ACC112 (cell line): ENCODE measurements at regions not wholly inside any gene's neighbourhood (a gene's known extent, or its start where the extent isn't known, plus 50 kb on each side); places are given as distances from the start of the nearest gene placed in this dataset.
"Not testable (repeated sequence)": the region's sequence is repeated elsewhere in the genome, so short reads cannot be mapped to it uniquely, and the experiment has no call there.

Source experiments
- H2AFZ ChIP-seq: fragments of 200-600 bp; sonication (generic); one replicate; pipeline ENCODE4 v1.6.0; 2017; ENCODE audit warnings: antibody characterized with exemption, low read length; ENCODE audit not compliant: unreplicated experiment
- H3K27ac ChIP-seq: fragments of 200-600 bp; sonication (generic); 2 replicates; pipeline ENCODE4 v1.5.1; 2014; ENCODE audit warnings: low read depth, mild to moderate bottlenecking, antibody characterized with exemption, low read length, moderate library complexity
- H3K27me3 ChIP-seq: fragments of 200-600 bp; sonication (generic); 2 replicates; pipeline ENCODE4 v1.6.1; 2014; ENCODE audit warnings: mild to moderate bottlenecking, antibody characterized with exemption, low read length, moderate library complexity, mixed read lengths; ENCODE audit not compliant: insufficient read depth
- H3K36me3 ChIP-seq: fragments of 200-600 bp; sonication (generic); 2 replicates; pipeline ENCODE4 v1.6.1; 2016; ENCODE audit warnings: mild to moderate bottlenecking, antibody characterized with exemption, low read length, moderate library complexity, mixed read lengths; ENCODE audit not compliant: insufficient read depth
- H3K4me1 ChIP-seq: fragments of 200-600 bp; sonication (generic); one replicate; pipeline ENCODE4 v1.6.1; 2016; ENCODE audit warnings: low read length, mixed read lengths; ENCODE audit not compliant: insufficient read depth, unreplicated experiment, control insufficient read depth
- H3K4me3 ChIP-seq: fragments of 200-600 bp; sonication (generic); 2 replicates; pipeline ENCODE4 v1.5.1; 2014; ENCODE audit warnings: mild to moderate bottlenecking, low read depth, low read length
- H3K79me2 ChIP-seq: fragments of 200-600 bp; sonication (generic); one replicate; pipeline ENCODE4 v1.6.0; 2016; ENCODE audit warnings: low read length; ENCODE audit not compliant: control insufficient read depth, unreplicated experiment, insufficient read depth

GRCh38 chr4:154164931-154165839 lies 326.4 kb downstream of the DCHS2 start:
- Histone ChIP-seq H3K4me1 (peaks cover 28% of the 10 kb centered on the region), H3K79me2 (peaks cover 16% of the 10 kb centered on the region), H3K36me3 (no peaks in the 10 kb centered on the region), H3K4me3 (0 out of 2 replicates have a peak overlapping the region, but pooled peaks have one; percentile 27), H3K27ac (peak overlapping the region; percentile 92), H2AFZ (no peak overlapping the region), H3K27me3 (no peaks in the 10 kb centered on the region)

- Histone ChIP-seq H2AFZ (no peak overlapping the region), H3K4me1 (peaks cover 21% of the 10 kb centered on the region), H3K36me3 (no peaks in the 10 kb centered on the region), H3K27ac (no peak overlapping the region), H3K4me3 (no peak overlapping the region), H3K27me3 (no peaks in the 10 kb centered on the region), H3K79me2 (peaks cover 16% of the 10 kb centered on the region)
These were observed 330.9 kb downstream of the DCHS2 start for GRCh38 chr4:154160519-154161301.

GRCh38 chr4:154158361-154159155 lies 333.0 kb downstream of the DCHS2 start:
- Histone ChIP-seq H2AFZ (no peak overlapping the region), H3K4me3 (no peak overlapping the region), H3K27me3 (no peaks in the 10 kb centered on the region), H3K27ac (no peak overlapping the region), H3K4me1 (no peaks in the 10 kb centered on the region), H3K79me2 (peaks cover 13% of the 10 kb centered on the region), H3K36me3 (no peaks in the 10 kb centered on the region)

- no peak overlapping the region for H3K4me3 ChIP-seq
- no peak overlapping the region for H3K27ac ChIP-seq
- H3K27me3 ChIP-seq = no peaks in the 10 kb centered on the region
- peaks cover 5% of the 10 kb centered on the region for H3K79me2 ChIP-seq
- H3K4me1 ChIP-seq = no peaks in the 10 kb centered on the region
- H3K36me3 ChIP-seq = 0 out of 2 replicates have a peak, but pooled peaks cover 3% of the 10 kb centered on the region
- no peak overlapping the region for H2AFZ ChIP-seq
These were observed 339.1 kb downstream of the DCHS2 start for GRCh38 chr4:154152546-154152945.

- not testable (repeated sequence) for H3K79me2 ChIP-seq, H3K4me3 ChIP-seq, H3K27ac ChIP-seq, H3K27me3 ChIP-seq, H2AFZ ChIP-seq, H3K36me3 ChIP-seq, H3K4me1 ChIP-seq
These were observed 342.4 kb downstream of the DCHS2 start for GRCh38 chr4:154149236-154149635.

GRCh38 chr4:154143720-154144119 lies 347.9 kb downstream of the DCHS2 start:
- Histone ChIP-seq H3K27ac (no peak overlapping the region), H3K27me3 (no peaks in the 10 kb centered on the region), H3K36me3 (no peaks in the 10 kb centered on the region), H3K4me1 (no peaks in the 10 kb centered on the region), H2AFZ (no peak overlapping the region), H3K79me2 (no peaks in the 10 kb centered on the region), H3K4me3 (no peak overlapping the region)

GRCh38 chr4:154142664-154143063 lies 348.9 kb downstream of the DCHS2 start:
- Histone ChIP-seq H3K27ac (no peak overlapping the region), H3K4me3 (no peak overlapping the region), H3K27me3 (no peaks in the 10 kb centered on the region), H2AFZ (no peak overlapping the region), H3K4me1 (no peaks in the 10 kb centered on the region), H3K36me3 (no peaks in the 10 kb centered on the region), H3K79me2 (no peaks in the 10 kb centered on the region)

GRCh38 chr4:154140869-154141268 lies 350.7 kb downstream of the DCHS2 start:
- Histone ChIP-seq H3K4me1 (no peaks in the 10 kb centered on the region), H3K36me3 (no peaks in the 10 kb centered on the region), H2AFZ (no peak overlapping the region), H3K79me2 (no peaks in the 10 kb centered on the region), H3K27me3 (no peaks in the 10 kb centered on the region), H3K27ac (no peak overlapping the region), H3K4me3 (no peak overlapping the region)

- H3K4me3 ChIP-seq = no peak overlapping the region
These were observed 348.5 kb upstream of the SFRP2 start for GRCh38 chr4:154137320-154137905.

GRCh38 chr4:154135576-154135975 lies 346.7 kb upstream of the SFRP2 start:
- Histone ChIP-seq H3K4me1 (peaks cover 15% of the 10 kb centered on the region), H3K4me3 (no peak overlapping the region), H3K79me2 (no peaks in the 10 kb centered on the region), H3K27me3 (no peaks in the 10 kb centered on the region), H3K36me3 (peaks cover 5% of the 10 kb centered on the region; the same call in 1 of the 2 replicates), H3K27ac (no peak overlapping the region), H2AFZ (no peak overlapping the region)

More at GRCh38 chr4:154137320-154137905, 348.5 kb upstream of the SFRP2 start:
- Histone ChIP-seq H3K27ac (no peak overlapping the region), H3K79me2 (no peaks in the 10 kb centered on the region), H2AFZ (no peak overlapping the region), H3K36me3 (peaks cover 5% of the 10 kb centered on the region; the same call in 1 of the 2 replicates), H3K27me3 (no peaks in the 10 kb centered on the region), H3K4me1 (peaks cover 4% of the 10 kb centered on the region)
